Stimulated activated CD4-positive, alpha-beta T cell treated with anti-CD3 and anti-CD28 coated beads, Interleukin-4, amount 100 ng/mL, for 1 hour (primary cell): ENCODE measurements at regions not wholly inside any gene's neighbourhood (a gene's known extent, or its start where the extent isn't known, plus 50 kb on each side); places are given as distances from the start of the nearest gene placed in this dataset.
A peak's percentile ranks its signal among the peaks of the same experiment; 100 is the strongest.

Experiments used
- DNase-seq: peaks from one replicate; pipeline ENCODE4 v3.0.0-alpha.2; 2020

- DNase-seq = no peak
Measured at GRCh38 chr12:25058012-25058411, 109.1 kb upstream of the BCAT1 start.

DNA sequence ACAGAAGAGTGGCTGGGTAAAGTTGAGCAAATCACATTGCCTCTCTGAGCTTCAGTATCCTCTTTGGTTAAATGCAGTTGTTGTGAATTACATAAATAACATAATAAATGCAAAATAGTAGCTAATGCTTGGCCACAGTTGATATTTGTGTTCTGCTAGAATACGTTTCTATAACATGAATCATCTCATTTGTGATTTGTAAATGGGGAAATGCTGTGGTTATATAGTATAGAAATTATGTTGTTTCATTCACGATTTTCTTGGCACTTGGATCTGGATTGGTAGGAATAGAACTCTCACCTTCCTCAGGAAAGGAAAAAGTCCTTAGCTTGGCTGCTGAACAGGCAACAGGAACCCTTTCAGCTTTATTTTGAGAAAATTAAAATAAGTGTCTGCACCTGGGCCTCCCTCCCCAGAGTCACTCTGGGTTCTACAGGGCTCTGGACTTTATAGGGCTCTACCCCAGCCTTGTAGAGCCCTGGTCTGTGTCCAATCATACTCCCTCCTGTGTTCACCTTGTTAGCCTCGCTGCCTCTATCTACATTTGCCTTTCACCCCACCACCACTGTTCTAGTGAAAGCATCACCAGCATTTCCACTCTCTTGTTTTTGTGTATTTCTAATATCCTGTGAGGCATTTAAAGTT, 107.7 kb upstream of the BCAT1 start:
- DNase-seq = no peak

- DNase-seq = no peak
Measured at GRCh38 chr12:25056011-25056410, 107.1 kb upstream of the BCAT1 start.

DNA sequence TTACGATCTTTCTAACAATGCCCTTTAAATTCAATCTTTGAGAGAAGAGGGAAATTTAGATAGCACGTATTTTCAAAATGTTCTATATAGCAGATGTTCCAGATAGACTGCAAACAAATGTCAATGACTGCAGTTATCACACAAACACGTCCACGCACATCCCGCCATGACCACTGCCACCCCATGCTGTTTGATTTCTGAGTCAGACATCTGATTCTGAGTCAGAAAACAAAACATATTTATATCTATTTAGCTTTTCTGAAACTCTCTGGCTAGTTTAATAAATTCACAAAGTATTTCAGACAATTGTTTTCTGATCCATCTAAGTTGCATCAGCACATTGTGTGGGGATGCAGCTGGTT, 105.9 kb upstream of the BCAT1 start:
- peak; percentile 46 for DNase-seq

- no peak for DNase-seq
Measured at GRCh38 chr12:25054076-25054782, 105.3 kb upstream of the BCAT1 start.

GRCh38 chr12:25052914-25053211, 104.0 kb upstream of the BCAT1 start:
- DNase-seq = no peak

- peak; percentile 13 for DNase-seq
Measured at GRCh38 chr12:25052196-25052913, 103.5 kb upstream of the BCAT1 start.

- peak; percentile 55 for DNase-seq
Measured at GRCh38 chr12:25051656-25052195, 102.8 kb upstream of the BCAT1 start.

GRCh38 chr12:25051171-25051570, 102.3 kb upstream of the BCAT1 start:
- no peak for DNase-seq

- no peak for DNase-seq
Measured at GRCh38 chr12:25045869-25046268, 97.0 kb upstream of the BCAT1 start.

GRCh38 chr12:25041006-25041741, 92.3 kb upstream of the BCAT1 start:
- no peak for DNase-seq

DNA sequence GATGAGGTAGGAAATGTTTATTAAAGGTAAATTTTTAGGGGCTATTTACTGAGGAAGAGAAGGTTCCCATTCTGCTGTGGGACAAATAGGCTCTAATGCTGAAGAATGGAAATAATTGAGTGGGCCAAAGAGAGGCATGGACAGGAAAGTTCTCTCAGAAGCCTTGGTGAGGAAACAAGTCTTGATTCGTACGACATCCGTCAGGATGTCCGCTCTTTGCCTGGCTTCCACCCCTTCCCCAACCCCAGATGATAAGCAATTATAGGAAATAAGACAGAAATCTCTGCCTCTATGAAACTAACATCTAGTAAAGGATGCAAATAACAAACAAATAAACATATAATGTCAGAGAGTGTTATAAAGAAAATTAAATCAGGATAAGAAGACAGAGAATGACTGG, 91.7 kb upstream of the BCAT1 start:
- no peak for DNase-seq

DNA sequence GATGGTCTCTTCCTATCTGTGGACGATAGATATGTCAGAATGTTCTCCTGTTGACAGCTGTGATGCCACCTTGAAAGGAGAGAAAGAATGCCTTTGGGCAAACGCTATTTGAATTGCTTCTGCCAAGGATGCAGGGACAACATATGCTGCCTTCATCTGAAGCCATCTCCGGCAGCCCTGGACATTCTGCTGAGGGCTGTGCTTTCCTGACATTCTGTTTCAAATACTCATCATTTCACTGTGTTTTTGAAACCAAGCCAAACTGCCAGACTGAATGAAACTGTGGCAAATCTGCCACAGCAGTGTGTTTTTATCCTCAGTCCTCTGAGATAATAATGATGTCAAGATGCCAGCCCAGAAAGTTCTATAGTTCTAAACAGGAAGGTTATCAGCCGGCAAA, 85.8 kb upstream of the BCAT1 start:
- no peak for DNase-seq

DNA sequence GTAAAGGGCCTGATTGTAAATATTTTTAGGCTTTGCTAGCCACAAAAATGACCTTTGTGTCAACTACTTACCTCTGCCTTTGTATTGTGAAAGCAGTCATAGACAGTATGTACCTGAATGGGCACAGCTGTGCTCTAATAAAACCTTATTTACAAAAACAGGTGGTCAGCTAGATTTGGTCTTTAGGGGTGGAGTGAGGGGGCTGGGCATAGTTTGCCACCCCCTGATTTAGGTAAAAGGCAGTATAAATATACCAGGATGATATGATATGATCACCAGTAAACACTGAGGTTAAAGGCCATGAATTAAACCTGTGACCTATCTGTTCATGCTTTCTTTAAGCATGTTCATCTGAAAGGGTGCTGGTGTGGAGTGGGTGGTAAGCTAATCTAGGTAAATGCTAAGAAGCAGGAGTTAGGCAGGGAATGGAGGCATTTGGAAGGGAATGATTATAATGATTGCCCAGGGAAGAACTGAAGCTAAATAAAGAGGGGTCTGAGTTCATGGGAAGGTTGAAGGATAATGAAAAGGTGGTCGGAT, 77.1 kb upstream of the BCAT1 start:
- no peak for DNase-seq

DNA sequence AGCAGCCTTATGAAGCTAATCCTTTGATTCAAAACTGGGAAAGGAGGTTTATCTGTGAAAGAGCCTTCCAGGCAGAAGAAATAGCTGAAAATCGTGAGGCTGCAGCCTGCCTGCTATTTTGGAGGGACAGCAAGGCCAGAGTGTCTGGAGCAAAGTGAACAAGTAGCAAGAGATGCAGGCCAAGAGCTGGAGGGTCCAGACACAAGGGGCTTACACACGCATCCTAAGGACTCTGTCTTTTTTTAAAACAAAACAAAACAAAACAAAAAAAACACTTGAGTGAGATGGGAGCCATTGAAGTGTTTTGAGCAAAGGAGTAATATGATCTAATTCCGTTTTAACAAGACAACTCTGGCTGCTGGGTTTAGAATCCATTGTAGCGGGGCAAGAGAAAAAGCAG, 76.4 kb upstream of the BCAT1 start:
- DNase-seq = no peak

DNA sequence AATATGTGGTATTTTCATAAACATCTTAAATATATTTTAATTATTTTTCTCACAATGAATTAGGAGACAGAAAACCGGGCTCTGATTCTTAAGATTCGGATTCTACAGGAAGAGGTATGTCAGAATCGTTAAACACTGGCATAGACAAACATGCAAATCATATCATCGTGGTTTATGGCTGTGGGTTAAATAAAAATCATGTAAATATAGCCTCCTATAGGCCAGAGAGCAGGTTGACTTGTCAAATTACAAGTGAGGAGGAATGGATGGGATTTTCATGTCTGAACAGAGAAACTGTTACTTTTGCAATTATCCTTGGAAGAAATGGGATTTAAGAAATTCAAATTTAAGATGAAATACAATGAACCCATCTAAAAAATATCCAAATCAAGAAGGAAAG, 74.9 kb upstream of the BCAT1 start:
- no peak for DNase-seq

DNA sequence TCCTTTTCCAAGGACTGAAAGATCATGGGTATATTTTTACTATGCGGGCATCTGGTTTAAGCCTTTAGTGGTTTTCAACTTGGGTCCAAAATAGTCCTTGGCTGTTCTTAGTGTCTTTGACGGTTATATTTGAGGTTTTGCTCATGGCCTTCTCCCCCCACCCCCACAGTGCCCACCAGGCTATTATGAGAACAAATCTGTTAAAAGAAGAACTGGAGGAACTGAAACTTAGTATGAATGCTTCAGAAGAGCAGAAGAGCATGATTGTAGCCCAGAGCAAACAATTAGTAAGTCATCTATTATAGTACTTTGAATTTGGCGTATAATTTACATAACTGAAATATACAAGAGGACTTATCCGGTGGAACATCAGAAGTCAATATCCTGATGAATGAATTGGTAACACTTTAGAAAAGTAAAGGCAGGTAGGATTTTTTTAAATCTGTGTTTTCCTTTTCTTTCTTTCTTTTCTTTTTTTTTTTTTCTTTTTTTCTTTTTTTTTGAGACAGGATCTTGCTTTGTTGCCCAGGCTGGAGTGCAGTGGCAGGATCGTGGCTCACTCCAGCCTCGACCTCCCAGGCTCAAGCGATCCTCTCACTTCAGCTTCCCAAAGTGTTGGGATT, 71.8 kb upstream of the BCAT1 start:
- no peak for DNase-seq

- DNase-seq = no peak
Measured at GRCh38 chr12:25018146-25018545, 69.2 kb upstream of the BCAT1 start.

- no peak for DNase-seq
Measured at GRCh38 chr12:25017336-25017735, 68.4 kb upstream of the BCAT1 start.

GRCh38 chr12:25014961-25015360, 66.1 kb upstream of the BCAT1 start:
- no peak for DNase-seq

- no peak for DNase-seq
Measured at GRCh38 chr12:25013061-25013460, 64.2 kb upstream of the BCAT1 start.

- DNase-seq = no peak
Measured at GRCh38 chr12:25009496-25010092, 60.7 kb upstream of the BCAT1 start.
